HG02798 (cell line): ENCODE measurements at regions not wholly inside any gene's neighbourhood (a gene's known extent, or its start where the extent isn't known, plus 50 kb on each side); places are given as distances from the start of the nearest gene placed in this dataset.

Experiments
- ATAC-seq: cut with Tn5 transposase; IDR thresholded peaks from one replicate; pipeline ENCODE4 v1.9.1; 2021; ENCODE audit warnings: mild to moderate bottlenecking; ENCODE audit not compliant: unreplicated experiment, poor library complexity

DNA sequence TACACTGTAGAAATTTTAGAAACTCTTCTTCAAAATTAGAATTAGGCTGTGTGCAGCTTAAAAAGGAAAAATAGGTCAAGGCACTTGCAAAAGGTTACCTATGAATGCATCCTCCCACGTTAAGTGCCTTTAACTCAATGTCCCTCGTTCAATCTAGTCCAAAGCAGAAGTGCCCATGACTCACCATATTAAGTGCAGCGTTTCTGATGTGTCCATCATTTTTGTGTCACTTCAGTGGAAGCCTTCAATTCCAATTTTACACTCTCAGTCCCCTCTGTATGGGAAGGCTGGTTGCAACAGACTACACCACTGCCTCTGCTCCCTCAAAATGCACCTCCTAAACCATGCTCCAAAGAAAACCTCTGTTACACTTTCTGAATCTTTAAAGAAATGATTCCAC lies 53.4 kb downstream of the FOXB1 start:
- no peak for ATAC-seq

DNA sequence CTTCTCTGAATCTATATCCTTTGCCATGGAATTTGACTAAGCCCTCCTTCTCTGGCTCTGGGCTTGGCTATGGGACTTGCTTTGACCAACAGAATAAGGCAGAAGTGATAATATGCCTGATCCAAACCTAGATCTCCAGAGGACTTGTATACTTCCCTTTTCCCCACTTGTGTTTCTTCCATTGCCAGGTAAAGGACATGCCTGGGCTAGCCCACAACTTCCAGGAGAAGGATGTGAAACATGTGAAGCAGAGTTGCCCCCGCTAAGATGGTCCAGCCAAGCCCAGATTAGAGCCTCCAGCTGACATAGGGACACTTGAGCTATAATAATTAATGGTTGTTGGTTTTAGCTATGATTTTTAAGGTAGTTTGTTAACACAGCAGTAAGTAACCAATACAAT lies 55.1 kb downstream of the FOXB1 start:
- no peak for ATAC-seq

DNA sequence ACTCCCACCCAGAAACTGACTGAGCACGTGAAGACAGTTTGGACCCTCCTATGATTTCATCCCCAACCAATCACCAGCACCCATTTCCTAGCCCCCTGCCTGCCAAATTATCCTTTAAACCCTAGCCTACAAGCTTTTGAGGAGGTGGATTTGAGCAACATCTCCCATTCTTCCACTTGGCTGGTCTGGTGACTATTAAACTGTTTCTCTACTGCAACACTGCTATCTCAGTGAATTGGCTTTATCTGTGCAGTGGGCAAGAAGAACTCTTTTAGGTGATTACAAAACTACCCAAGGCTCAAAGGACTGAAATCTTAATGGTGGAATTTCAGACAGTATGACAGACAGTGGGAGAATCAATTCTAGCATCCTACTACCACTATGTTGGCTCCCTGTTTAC lies 57.6 kb downstream of the FOXB1 start:
- ATAC-seq = no peak

DNA sequence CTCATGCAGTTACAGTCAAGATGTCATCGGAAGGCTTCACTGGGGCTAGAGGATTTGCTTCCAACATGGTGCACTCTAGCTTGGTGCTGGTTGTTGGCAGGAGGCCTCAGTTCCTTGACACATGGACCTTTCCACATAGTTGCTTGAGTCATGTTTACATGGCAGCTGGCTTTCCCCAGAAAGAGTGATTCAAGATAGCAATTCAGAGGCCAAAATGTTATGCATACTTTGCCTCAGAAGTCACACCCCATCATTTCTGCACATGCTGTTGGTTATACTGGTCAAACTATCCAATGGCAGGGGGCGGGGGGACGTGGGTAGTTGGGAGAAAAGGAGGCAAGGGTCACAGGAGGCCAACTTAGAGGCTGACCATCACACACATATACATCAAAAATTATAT lies 58.7 kb downstream of the FOXB1 start:
- no peak for ATAC-seq

DNA sequence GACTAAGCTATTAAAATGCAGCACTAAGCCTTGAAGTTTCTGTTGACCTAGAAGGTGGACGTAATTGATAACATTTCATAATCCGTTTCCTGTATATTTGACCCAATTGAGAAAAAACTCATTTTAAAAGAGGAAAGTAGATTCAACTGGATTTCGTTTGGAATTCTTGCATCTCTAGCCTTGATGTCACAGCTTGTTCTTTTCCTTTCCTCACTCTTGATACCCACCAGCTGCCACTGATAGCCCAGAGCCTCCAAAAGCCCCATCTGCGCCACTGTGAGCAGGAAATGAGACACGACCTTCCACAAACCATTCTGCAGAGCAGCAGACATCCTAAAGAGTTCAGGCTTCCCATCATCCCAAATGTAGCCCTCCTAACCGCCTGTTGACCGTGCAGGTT lies 61.8 kb downstream of the FOXB1 start:
- no peak for ATAC-seq

DNA sequence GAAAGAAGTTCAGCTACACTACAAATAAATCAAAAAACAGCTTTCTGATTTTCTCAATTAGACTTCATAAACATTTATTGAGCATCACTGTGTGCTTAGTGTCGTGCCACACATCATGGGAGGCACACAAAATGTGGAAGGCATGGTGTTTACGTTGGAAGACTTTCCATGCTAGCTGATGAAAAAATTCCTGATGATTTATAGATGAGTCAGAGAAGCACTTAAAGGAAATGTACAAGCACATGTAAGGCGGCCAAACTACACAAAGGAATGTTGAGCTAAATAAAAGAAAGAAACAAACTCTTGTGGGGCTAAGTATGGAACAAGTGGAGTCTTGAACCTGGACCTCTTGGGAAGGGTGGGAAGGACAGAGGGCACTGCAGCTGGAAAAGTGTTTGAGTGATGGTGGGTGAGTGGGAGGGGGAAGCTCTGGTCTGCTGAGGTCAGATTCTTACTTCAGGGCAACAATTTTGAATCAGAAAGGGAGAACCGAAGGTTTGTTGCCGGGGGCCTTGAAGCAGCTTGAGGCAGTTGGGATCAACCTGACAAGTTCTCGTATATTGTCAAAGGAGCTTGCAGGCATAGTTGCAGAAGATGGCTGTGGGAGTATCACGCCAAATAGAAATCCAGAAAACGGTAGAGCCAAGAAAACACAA lies 66.9 kb downstream of the FOXB1 start:
- no peak for ATAC-seq

DNA sequence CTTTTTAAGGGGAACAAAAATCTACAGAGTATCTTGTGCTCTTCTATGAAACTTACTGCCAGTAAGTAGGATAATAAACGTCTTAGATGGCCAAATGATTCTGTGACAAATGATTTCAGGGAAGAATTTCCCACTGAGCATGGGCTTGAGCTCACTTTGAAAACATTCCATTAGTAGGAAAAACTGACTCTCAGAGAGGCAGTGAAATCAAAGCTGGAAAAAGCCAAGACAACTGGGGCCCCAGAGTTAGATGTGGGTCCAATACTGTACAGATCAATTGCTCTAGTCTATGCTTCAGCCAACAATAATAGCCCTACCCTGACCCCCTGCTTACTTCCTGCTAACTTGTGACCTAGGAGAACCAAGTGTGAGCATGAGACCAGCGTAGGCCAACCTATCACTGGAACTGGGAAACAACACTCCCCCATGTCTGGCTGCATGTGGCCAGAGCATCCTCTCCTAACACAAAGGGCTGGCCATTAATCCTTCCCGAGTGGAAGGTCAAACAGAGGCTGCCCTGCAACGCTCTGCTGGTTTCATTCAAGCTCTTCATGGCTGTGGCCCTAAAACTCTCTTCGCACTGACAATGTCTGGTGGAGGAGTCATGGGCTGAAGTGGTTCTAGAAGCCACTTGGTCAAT lies 68.8 kb downstream of the FOXB1 start:
- ATAC-seq = no peak

DNA sequence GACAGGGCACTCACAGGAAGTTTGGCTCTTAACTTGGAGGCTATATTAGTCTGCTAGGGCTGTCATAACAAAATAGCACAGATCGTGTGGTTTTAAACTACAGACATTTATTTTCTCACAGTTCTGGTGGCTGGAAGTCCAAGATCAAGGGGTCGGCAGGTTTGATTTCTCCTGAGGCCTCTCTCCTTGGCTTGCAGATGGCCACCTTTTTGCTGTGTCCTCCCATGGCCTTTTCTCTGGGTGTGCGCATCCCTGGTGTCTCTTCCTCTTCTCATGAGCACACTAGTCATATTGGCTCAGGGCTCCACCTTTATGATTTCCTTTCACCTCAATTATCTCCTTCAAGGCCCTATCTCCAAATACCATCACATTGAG lies 69.3 kb downstream of the FOXB1 start:
- no peak for ATAC-seq

DNA sequence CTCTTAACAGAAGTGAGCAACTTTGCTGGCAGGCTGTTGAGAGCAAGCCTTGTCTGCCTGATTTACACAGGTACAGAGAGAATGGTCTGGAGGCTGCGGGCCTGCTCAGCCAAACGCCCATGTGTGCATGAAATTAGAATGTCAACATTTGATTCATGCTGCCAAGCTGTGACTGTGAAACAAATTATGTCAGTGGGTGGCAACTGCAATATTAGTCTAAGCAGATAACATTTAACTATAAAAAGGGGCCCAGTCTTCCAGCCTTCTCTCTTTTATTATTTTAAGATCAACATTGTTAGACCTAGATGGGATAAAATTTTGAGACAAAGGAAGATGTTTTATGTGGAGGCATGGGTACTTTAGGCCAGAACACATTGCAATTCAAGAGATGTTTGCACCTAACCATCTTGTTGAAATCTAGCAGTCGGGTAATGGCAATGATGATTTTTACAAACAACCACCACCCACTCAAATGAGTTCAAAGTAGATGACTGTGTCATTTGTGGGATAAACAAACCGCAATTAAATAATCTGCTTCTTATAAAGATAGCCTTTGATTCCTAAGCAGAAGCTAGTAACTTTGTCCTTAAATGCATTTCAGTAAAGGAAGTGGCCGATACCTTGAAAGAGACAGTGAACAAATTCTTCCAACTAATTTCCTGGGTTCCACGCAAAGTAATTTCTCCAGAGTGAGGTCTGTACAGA lies 70.2 kb downstream of the FOXB1 start:
- ATAC-seq = no peak

DNA sequence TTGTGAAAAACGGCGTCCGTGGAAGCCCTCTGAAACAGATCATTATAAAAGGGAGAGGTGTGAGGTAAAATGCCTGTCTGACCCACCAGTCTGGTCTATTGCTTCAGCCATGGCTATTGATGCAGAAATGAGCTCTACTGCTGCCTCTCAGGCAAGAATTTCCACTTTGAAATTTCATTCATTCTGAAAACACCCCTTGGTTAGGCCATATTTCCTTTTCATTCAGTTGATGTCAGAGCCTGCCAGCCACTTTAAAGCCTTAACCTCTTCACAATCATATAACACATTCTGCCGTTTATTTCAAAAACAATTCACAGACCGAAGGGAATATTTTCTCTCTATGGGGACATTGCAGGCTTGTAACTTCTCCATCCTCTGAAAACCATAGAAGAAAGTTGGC lies 71.9 kb downstream of the FOXB1 start:
- no peak for ATAC-seq

DNA sequence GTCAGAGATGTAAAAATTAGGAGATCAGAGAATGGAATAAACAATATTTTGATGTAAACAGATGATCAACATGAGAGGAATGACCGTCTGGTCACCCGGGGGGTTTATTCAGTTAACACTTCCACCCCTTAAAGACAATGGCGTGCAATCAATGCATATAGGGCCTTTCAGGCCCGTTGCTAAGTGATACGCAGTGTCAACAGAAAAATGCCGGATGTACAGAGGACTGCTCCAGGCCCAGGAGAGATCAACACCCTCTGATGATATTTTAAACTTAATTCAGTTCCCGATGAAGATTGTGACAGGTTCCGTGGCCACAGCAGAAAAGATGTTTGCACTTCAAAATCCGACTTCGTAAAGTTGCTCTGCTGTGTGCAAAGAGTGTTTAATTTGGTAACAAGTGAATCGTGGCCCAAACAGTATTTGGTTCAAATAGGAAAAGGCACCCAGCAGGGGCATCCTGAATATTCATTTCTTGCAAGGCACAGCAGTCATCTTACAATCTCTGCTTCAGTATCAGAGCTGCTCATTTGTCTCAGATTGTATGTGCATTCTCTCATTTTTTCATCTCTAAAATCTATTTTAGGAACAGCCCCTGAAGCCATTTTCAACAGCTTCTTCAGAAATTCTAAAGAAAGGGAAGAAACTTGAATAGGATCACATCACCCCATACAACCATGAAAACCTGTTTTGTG lies 72.6 kb downstream of the FOXB1 start:
- ATAC-seq = no peak

DNA sequence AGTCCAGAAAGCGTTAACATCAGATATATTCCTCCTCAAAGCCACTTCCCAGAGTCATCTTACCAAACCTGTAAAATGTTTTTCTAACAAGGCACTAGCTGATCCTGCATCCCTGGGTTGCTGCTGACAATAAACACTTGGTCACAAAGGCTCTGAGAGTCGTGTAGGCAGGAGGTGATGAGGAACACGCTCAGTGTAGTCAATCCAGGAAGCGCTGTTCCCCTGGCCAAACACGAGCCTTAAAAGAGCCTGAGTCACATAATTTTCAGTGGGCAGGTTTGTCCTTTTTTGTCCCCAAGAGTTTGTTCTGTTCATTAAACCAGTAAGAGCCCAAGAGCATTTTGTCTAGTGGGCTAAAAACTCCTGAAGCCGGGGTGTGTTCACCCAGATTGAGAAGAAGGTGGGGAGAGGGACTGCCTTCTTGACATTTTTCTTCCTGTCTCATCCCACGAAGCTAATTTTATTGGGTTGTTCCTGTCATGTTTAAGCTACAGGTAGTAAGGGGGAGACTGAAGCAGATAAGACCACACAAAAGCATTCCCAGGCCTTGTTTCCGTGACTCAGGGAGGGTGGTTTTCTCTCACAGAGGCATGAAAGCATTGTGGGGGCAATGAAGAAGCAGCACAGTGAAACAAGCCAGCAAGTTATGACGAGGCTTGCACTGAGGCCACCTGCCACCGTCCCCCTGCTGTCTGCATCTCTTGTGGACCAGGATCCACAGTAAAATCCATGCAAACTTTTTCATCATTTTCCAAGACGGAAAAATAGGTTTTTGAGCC lies 73.7 kb downstream of the FOXB1 start:
- ATAC-seq = no peak

DNA sequence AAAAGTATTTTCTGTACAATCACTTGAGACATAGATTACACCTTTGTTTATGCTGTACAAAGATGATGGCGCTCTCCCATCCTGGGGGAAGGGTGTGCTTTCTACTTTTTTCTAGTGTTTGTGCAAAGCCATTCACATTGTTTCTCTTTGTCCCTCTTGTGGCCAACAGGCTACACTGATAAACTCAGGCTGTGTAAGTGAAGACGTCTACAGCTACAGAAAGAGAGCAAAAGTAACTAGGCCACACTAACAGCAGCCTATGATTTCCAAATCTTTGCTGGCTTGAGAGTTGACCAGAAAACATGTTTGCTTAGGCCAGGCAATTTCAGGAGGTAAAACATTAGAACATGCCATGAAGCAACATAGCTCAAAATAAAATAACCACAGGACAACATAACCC lies 75.1 kb downstream of the FOXB1 start:
- no peak for ATAC-seq

DNA sequence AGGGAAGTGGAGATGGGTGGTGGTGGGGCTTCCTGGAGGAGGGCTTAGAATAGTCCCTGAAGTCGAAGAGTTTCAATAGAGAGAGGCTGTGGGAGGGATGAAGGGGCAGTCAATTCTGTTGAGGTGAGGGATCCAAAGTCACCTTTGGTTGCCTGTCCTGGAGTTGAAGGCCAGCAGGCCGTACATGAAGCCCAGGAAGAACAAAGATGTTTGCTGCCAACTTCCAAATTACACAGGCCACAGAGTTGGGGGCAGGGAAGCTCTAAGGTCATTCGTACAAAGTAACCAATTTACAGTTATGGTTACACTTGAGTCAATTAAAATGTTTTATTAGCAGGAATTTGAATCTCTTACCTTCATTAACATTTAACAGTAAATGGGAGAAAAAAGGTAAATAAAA lies 77.9 kb downstream of the FOXB1 start:
- no peak for ATAC-seq

DNA sequence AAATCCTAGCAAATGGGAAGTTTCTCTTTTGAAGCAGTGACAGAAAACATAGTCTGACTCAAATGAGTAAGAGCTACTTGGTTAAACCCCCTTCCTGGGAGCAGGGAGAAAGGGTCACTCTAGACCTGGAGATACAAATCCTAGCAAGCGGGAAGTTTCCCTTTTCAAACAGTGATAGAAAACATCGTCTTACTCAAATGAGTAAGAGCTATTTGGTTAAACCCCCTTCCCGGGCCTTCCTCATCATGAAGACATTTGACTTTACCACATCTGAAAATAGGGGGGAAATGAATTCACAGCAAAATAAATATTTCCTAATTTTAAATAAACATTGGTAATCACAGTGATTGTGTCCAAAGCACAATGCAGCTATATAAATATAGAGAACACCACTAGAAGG lies 79.2 kb downstream of the FOXB1 start:
- ATAC-seq = no peak

DNA sequence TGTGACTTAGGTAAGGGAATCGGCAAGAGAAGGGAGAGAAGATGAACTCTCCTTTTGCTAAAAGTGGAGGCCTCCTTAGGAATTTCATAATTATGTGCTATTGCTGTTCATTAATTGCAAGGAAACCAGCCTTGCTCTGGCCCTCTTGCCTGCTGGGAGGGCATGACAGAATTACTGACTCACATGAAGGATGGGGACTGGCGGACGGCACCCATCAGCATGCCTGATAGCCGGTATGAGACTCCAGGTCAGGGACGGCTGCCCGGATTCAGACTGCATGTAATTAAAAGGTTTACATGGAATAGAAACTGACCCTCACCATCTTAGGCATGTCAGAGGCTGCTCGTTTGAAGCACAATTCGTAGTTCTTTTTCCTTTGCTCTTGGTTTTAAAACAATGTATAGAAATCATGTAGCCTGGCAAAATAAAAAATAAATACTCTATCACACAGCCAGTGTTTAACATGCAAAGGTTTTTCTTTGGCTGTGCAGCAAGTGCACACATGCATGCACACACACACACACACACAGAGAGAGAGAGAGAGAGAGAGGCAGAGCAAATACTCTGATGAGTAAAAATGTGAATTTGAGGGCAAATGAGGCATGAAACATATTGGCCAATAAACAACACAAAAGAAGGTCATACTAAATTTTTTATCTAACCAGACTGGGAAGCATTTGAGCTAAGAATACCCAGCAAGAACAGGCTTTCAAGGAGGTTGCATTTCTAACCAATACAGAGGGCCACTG lies 82.7 kb downstream of the FOXB1 start:
- ATAC-seq = no peak

DNA sequence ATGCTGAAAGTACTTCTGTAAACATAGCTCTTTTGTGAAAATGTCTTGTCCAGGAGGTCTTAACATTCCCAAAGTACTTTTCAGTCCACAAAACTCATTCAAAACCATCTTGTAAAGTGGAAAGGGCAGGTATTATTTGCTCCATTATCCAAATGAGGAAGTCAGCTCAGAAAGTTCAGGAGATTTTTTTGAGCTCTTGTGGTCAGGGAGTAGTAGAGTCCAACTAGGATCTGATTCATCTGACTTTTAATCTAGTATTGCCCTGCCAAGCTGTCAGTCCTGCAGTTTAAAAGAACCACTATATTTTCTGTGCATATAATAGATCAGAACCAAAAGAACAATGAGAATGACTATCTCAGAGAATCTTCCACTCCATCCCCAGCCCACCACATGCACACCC lies 83.5 kb downstream of the FOXB1 start:
- ATAC-seq = no peak

DNA sequence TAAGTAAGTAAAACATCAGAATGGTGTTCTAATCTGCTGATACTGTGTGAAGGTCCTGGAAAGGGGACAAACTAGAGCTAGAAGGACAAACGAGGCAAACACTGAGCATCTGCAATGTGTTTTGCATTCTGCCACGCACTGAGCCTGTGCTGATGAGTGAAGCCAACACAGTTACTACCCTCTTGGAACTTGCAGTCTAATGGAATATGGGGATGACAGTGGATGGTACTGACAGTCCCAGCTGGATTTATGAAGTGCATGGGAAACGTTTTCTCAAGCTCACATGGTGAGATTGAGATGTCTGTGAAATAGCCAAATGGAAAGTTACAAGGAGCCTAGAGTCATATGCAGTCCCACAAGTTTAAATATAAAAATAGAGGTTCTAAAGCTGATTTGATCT lies 86.6 kb downstream of the FOXB1 start:
- ATAC-seq = no peak

DNA sequence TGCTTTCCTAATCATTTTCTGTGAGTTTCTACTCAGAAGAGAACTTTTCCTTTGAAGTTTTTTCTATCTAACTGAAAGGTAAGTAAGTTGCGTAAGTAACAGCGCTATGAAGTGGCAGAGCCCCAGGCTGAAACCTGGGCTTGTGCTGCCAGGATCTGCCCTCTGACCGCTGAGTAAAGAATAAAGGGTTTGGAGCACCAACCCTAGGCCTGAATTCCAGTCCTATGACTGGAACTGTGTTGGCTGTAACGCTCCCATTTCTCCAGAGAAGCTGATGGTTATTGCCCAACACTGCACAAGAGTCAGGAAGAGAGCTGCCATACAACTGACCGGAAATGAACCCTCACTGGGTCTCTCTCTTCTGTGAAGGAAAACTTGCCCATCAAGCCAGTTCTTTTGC lies 87.0 kb downstream of the FOXB1 start:
- ATAC-seq = no peak

DNA sequence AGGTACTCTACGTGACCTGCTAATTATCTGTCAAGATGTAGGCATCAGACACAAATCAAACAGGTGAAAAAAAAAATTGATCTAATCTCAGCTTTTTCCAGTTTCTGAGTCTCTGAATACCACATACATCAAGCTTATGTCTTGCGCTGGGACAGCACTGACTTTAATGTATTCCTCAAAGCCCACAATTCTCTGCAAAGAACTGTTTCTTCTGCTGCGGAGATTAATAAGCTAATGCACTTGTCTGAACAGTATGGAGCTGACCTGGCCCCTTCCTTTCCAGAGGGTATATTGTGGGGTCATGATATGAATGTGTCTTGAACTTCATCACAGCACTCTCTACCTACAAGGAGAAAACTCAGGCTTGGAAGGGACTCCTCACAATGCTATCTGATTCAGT lies 87.8 kb downstream of the FOXB1 start:
- ATAC-seq = no peak
